ENCODE measurements at regions not wholly inside any gene's neighbourhood (a gene's known extent, or its start where the extent isn't known, plus 50 kb on each side); places are given as distances from the start of the nearest gene placed in this dataset.
A peak's percentile ranks its signal among the peaks of the same experiment; 100 is the strongest.

GRCh38 chr6:155706806-155707205, 251.2 kb upstream of the NOX3 start:
- DNase-seq = no peak

- DNase-seq = no peak
Measured at GRCh38 chr6:155706341-155706740, 250.7 kb upstream of the NOX3 start.

- DNase-seq = no peak
Measured at GRCh38 chr6:155701342-155701741, 245.7 kb upstream of the NOX3 start.

GRCh38 chr6:155695495-155695894, 239.9 kb upstream of the NOX3 start:
- no peak for DNase-seq

DNA sequence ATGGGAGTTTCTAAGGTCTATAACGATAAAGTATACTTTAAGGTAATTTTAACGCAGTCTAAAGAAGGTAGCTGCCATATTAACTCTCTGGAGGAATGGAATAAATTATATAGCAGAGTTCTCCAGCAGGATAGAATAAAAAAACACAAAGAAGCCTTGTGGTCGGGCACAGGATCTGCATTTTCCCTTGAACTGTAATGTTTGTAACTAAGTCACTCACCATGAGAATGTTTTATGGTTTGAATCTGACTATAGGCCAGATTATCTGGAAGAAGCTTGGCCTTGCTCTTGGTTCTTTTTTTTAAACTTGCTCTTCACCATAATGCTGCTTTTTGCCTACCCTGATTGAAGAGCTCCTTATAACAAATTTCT, 238.8 kb upstream of the NOX3 start:
- no peak for DNase-seq

DNA sequence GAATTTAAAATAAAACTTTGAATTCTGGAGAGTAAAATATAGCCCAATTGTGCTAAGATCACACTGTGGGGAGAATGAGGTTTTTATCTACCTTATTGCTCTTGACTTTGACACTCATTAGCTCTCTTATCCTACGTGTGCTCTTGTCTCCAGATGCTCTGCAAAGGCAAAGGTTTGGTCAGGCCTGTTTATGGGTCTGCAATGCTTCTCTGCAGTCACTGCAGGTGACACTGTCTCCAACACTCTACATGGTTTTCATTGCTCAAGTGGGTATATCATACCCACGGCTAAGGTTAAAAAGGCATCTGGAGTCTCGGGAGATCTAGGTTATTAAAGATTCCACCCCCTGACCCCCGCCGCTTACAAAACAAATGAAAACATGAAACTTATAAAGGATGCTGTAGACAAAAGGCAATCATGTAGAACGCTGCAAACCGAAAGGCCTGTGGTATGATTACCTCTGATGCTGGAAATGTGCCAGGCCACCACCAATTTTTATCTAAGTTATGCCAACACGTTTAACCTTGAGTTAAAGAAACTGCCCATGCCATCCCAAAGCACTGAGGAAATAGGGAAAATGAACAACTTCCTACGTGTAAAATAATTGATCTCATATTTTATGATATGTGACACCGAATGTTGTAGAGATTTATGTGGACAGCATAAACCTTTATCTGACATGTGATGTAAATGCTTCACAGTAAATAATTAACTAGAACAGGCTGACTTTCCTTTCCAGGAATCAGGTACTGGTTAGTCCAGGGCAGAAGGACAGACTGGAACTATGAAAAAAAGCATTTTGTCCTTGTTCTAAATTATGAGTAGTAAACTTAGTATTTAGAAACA, 238.2 kb upstream of the NOX3 start:
- peak; percentile 21 for DNase-seq

- no peak for DNase-seq
Measured at GRCh38 chr6:155690820-155691219, 235.2 kb upstream of the NOX3 start.

GRCh38 chr6:155687645-155688044, 232.0 kb upstream of the NOX3 start:
- DNase-seq = no peak

DNA sequence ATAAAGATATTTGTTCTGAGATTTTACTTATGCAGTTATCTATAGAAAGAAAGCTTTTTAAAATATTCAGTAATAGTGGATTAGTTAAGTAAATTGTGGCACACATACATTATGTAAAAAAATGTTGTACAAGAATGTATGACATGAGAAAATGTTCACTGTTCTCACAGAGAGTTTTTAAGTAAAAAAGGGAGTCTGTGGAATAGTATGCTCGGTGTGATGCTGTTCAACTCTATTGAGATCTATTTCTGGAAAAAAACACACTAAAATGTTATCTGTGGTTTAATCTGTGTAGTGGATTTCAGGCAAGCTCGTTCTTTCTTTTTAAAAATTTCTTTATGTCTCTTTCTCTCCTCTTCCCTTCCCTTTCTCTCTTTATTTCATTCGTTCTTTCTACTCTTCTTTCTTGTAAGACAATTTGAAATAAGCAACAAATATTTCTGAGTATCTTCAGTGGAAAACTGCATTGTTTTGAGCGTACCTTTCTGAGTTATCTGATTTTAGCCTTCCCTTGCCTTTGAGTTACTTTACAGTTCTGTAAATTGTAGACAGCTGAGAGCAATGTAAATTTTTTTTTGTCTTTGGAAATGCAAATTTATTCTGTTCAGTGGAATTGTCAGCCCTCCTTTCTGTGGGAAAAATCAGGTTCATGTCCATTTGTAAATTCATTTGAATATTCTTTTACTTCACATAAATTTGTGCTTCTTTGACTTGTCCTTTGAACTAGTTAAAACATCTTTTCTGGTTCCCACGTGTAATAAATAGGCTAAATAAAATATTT, 229.0 kb upstream of the NOX3 start:
- no peak for DNase-seq

DNA sequence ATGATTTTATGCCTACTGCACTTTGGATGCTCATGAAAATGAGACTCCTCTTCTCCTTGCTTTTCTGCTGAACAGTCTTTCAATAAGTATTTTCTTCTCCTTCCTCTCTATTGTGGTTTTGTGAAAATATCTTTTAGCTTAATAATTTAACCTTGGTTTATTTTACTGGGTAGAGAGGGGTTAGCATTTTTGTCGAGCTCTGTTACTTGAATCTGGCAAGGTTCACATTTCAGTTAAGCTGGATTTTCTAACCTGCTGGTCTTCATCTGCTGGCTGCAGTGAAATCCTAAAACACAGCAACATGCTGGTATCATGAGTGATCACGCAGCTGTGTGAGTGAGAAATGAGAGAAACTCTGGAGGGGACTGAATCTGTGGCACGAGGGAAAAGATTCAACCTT, 222.7 kb upstream of the NOX3 start:
- DNase-seq = no peak

GRCh38 chr6:155676346-155676745, 220.7 kb upstream of the NOX3 start:
- DNase-seq = no peak

DNA sequence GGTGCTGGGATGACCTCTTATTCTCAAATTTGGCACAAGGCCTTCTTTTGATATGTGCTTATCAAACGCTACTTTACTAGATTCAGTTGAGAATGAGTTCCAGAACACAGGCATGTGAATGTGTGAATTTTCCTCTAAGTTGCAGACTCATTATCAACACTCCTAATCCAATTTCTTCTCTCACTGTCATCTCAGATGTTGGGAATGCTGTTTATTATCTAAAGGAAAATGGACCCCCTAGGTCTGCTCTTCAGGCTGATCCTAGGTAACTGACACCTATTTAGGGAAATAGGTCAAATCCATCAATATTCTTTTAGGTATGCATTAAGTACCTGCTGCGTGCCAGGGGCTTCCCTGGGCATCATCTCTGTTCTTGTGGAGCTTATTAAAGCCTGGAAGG, 215.0 kb upstream of the NOX3 start:
- DNase-seq = no peak

GRCh38 chr6:155660251-155660977, 204.8 kb upstream of the NOX3 start:
- no peak for DNase-seq

DNA sequence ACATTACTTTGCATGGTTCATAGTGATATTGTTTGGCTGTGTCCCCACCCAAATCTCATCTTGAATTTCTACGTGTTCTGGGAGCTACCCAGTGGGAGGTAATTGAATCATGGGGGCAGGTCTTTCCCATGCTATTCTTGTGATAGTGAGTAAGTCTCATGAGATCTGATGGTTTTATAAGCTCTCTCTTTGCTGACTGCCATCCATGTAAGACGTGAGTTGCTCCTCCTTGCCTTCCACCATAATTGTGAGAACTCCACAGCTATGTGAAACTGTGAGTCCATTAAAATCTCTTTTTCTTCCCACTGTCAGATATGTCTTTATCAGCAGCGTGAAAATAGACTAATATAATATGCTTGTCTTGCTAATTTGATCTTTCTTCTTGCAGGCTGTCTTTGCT, 200.4 kb upstream of the NOX3 start:
- DNase-seq = no peak

DNA sequence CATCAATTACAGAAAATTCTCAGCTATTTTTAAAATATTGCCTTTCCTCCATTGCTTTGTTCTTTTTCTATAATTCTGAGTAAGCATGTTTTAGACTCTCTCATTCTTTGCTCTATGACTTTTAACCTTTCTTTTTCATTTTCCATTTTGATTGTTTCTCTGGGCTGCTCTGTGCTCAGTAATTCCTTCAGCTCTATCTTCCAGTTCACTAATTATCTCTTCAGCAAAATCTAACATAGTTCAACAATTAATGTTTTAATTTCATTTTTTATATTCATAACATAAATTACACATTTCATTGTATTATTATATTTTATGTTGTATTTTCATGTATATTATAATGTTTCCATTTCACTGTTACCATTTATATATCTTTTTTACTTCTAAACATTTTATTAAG, 198.8 kb upstream of the NOX3 start:
- no peak for DNase-seq

DNA sequence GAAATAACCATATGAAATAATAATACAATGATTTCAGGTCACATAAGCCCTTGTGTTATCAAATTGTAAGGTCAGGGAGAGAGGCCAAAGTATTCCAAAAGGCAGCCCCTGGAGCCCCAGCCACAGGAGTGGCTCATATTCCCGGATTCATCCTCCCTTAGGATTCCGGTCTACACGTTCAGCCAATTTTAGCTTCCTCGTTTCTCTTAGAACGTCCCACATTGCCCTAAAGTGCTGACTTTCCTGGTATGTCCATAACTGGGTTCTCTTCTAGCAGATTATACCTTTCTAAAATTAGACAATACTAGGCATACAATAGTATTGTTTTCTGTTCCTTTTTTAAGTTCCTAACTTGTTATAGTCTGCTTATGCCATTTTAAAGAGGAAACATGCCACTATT, 192.7 kb upstream of the NOX3 start:
- no peak for DNase-seq

- no peak for DNase-seq
Measured at GRCh38 chr6:155647354-155647753, 191.7 kb upstream of the NOX3 start.

- DNase-seq = no peak
Measured at GRCh38 chr6:155646443-155646842, 190.8 kb upstream of the NOX3 start.

GRCh38 chr6:155645325-155645724, 189.7 kb upstream of the NOX3 start:
- DNase-seq = no peak

DNA sequence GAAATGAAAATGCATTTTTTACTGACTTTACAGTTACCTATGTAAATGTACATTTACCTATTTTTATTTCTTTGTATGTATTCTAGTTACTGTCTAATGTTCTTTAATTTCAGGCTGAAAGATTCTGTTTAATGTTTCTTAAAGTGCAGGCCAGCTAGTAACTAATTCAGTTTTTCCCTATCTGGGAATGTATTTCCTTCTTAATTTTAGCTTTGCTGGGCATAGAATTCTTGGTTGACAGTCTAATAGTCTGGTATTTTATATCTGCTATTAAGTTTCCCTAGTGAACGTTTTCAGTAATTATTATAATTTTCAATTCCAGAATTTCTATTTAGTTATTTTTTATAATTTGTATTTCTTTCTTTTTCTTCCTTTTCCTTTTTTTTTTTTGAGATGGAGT, 186.0 kb upstream of the NOX3 start:
- no peak for DNase-seq

GRCh38 chr6:155638200-155638599, 182.6 kb upstream of the NOX3 start:
- no peak for DNase-seq

DNA sequence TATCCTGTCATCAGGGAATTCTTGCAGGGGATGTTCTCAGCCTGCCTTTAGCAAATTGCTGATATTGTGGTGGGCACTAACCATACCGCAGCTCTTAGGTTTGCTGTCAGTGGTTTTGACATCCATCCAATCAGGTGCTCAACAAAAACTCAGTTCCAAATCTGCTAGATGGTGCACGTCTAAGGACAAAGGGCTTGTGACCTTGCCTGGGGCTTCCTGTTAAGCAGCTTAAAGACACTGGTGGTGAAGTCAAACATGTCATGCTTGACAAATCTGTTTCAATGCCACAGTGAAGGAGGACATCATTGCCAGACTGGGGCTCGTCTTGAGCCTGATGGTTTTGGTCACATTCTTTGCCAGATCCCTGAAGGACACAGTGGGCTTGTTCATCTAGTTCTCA, 179.8 kb upstream of the NOX3 start:
- DNase-seq = no peak

DNA sequence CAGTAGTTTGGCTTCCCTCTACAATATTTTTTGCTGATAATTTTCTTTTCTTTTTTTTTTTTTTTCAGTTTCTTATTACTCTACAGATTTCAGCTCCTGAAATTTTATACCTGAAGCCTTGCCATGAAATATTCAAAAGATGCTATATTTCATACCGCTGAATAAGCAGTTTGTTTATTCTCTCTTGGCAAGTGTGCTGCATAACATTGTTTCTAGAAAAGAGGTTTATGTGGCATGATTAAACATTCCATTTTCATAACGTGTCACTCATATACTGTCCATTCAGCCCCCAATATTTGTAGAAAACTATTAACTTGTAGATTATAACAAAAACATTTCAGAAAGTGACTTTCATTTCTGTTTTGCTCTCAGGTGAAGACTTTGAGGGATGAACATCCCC, 174.4 kb upstream of the NOX3 start:
- no peak for DNase-seq

DNA sequence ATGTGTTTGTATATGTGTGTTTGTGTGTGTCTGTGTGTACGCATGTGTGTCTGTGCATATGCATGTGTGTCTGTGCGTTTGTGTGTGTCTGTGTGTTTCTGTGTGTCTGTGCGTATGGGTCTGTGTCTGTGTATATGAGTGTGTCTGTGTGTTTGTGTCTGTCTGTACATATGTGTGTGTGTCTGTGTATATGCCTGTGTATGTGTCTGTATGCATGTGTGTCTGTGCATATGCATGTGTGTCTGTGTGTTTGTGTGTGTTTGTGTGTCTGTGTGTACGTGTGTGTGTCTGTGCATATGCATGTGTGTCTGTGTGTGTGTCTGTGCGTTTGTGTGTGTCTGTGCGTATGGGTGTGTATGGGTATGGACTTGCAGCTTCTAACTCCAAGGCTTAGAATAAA, 174.0 kb upstream of the NOX3 start:
- DNase-seq = no peak
